Chondrocyte (in vitro differentiated cells): ENCODE measurements at regions not wholly inside any gene's neighbourhood (a gene's known extent, or its start where the extent isn't known, plus 50 kb on each side); places are given as distances from the start of the nearest gene placed in this dataset.
"Not testable (repeated sequence)": the region's sequence is repeated elsewhere in the genome, so short reads cannot be mapped to it uniquely, and the experiment has no call there.

ENCODE experiments used
- DNase-seq: peaks from one replicate; pipeline ENCODE4 v3.0.0; 2021; ENCODE audit warnings: mixed read lengths, low spot score
- H3K27ac Mint-ChIP-seq: one replicate; pipeline ENCODE4 v1.8.0; 2021; ENCODE audit warnings: mild to moderate bottlenecking, moderate library complexity, mixed read lengths; ENCODE audit not compliant: unreplicated experiment
- H3K27me3 Mint-ChIP-seq: 2 replicates; pipeline ENCODE4 v1.8.0; 2021; ENCODE audit warnings: low read depth, mixed read lengths
- H3K36me3 Mint-ChIP-seq: 2 replicates; pipeline ENCODE4 v1.8.0; 2021; ENCODE audit warnings: low read depth, mixed read lengths
- H3K4me1 Mint-ChIP-seq: 2 replicates; pipeline ENCODE4 v1.8.0; 2021; ENCODE audit warnings: low read depth, mild to moderate bottlenecking, mixed read lengths
- H3K4me3 Mint-ChIP-seq: one replicate; pipeline ENCODE4 v1.8.0; 2021; ENCODE audit warnings: mild to moderate bottlenecking, moderate library complexity, mixed read lengths; ENCODE audit not compliant: unreplicated experiment
- H3K9me3 Mint-ChIP-seq: 2 replicates; pipeline ENCODE4 v1.8.0; 2021; ENCODE audit warnings: low read depth, mixed read lengths
- TF ChIP-seq, protein P1 (sequence below): fragments of 200-600 bp; sonication (generic); IDR thresholded peaks from 2 replicates; pipeline ENCODE4 v1.5.0; 2021; ENCODE audit warnings: antibody characterized with exemption, mild to moderate bottlenecking, moderate library complexity

DNA sequence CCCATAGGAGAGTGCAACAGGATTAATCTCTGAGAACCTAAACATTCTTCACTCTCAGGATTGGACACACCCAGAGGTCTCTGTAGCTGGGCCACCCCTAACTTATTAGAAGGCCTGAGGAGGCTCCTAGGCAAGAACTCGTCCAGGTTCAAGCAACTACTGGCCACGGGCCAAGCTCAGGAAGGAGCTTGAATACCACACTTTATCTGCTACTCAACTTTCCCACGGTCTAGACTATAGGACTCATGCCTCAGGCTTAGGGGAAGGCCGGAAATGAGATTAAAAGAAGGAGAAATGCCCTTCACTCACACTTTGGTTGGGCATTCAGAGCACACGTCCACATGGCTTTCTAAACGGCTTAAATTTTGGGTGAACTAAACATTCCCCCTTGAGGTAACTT is 142.8 kb upstream of the PHYHIPL start:
- Mint-ChIP-seq H3K36me3 (no peaks in the 10 kb centered on the region), H3K27me3 (no peaks in the 10 kb centered on the region), H3K4me1 (no peaks in the 10 kb centered on the region), H3K4me3 (no peak overlapping the region), H3K27ac (no peak overlapping the region), H3K9me3 (peaks cover 4% of the 10 kb centered on the region)
- DNase-seq, result no peak
- TF ChIP-seq, protein P1, sequence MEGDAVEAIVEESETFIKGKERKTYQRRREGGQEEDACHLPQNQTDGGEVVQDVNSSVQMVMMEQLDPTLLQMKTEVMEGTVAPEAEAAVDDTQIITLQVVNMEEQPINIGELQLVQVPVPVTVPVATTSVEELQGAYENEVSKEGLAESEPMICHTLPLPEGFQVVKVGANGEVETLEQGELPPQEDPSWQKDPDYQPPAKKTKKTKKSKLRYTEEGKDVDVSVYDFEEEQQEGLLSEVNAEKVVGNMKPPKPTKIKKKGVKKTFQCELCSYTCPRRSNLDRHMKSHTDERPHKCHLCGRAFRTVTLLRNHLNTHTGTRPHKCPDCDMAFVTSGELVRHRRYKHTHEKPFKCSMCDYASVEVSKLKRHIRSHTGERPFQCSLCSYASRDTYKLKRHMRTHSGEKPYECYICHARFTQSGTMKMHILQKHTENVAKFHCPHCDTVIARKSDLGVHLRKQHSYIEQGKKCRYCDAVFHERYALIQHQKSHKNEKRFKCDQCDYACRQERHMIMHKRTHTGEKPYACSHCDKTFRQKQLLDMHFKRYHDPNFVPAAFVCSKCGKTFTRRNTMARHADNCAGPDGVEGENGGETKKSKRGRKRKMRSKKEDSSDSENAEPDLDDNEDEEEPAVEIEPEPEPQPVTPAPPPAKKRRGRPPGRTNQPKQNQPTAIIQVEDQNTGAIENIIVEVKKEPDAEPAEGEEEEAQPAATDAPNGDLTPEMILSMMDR, result no peak

DNA sequence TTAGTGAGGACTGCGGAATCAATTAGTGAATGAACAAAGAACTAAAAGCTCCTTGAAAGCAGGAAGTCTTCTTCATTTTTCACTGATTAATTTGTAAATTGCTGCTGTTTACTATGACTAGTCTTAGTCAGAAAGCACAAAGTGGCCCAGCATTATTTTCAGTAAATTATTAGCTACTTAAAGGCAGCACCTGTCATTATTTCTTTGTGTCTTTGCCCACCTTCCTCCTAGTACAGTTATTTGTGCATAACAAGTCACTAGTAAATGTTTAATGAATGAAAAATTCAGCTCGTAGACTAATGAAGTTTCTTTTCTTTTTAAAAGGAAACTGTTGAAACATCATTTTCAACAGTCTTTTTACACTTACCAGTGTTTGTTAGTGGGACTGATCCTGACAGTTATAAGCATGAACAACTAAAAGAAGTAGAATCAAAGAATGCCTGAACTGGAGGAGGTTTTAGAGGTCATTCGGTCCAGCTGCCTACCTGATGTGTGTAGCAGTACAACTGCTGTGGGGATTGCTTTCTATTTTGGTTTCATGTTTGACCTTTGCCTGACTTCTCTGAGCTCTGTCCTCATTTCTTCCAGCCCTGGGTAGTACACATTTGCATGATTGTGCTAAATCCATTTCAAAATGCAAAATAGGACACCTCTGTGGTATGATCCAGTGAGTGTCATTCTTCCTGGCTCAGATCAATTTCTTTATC is 140.0 kb upstream of the PHYHIPL start:
- H3K36me3 Mint-ChIP-seq, result peaks cover 2% of the 10 kb centered on the region
- no peak overlapping the region for H3K27ac Mint-ChIP-seq
- DNase-seq, result no peak
- H3K9me3 Mint-ChIP-seq, result peaks cover 5% of the 10 kb centered on the region
- no peak overlapping the region for H3K4me3 Mint-ChIP-seq
- H3K27me3 Mint-ChIP-seq, result peaks cover 2% of the 10 kb centered on the region
- TF ChIP-seq, protein P1, result no peak
- no peaks in the 10 kb centered on the region for H3K4me1 Mint-ChIP-seq

DNA sequence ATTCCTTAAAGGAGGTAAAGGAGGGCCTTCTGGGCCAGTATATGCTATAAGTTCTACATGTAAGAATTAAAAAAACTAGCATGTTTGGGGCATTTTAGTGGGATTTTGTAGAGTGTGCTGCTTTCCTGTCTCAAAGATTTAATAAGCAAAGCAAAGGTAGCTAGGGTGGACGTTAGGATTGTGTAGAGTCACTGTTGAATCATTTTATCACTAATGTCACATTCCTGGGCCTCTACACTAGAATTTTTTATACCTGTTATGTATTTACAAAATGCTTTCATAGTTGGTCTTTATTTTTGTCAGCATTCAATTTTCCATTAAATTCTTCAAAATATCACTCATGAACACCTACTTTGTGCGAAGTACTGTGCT is 139.4 kb upstream of the PHYHIPL start:
- Mint-ChIP-seq H3K4me3 (no peak overlapping the region), H3K4me1 (no peaks in the 10 kb centered on the region), H3K9me3 (peaks cover 9% of the 10 kb centered on the region), H3K27me3 (peaks cover 2% of the 10 kb centered on the region), H3K27ac (no peak overlapping the region), H3K36me3 (peaks cover 4% of the 10 kb centered on the region)
- TF ChIP-seq, protein P1, result no peak
- DNase-seq, result no peak

DNA sequence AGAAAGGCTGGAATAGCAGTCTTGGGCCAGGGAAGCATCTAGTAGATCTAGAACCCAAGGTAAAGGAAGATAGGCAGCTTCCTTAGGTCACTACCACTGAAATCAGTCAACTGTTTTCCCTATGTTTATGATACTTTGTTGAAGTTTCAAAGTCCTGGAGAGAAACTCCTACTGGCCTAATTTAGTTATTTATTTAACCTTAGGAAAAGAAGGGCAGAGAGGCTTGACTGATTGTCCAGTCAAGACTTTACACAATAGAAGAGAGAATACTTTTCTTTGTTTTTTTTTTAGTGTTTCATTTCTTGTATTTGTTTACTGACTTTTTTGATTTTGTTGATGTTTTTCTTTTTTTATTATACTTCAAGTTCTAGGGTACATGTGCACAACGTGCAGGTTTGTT is 138.9 kb upstream of the PHYHIPL start:
- H3K27ac Mint-ChIP-seq, result no peak overlapping the region
- no peaks in the 10 kb centered on the region for H3K4me1 Mint-ChIP-seq
- peaks cover 4% of the 10 kb centered on the region for H3K36me3 Mint-ChIP-seq
- H3K4me3 Mint-ChIP-seq, result no peak overlapping the region
- H3K9me3 Mint-ChIP-seq, result peaks cover 9% of the 10 kb centered on the region
- peaks cover 2% of the 10 kb centered on the region for H3K27me3 Mint-ChIP-seq
- TF ChIP-seq, protein P1, result no peak
- no peak for DNase-seq

DNA sequence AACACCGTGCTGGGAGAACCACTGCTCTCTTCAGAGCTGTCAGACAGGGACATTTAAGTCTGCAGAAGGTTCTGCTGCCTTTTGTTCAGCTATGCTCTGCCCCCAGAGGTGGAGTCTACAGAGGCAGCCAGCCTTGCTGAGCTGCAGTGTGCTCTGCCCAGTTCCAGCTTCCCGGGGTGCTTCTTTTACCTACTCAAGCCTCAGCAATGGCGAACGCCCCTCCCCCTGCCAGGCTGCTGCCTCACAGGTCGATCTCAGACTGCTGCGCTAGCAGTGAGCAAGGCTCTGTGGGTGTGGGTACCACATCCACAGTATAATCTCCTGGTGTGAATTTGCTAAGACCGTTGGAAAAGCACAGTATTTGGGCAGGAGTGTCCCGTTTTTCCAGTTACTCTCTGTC is 133.1 kb upstream of the PHYHIPL start:
- H3K9me3 Mint-ChIP-seq, H3K4me1 Mint-ChIP-seq, H3K36me3 Mint-ChIP-seq, H3K4me3 Mint-ChIP-seq, H3K27ac Mint-ChIP-seq, H3K27me3 Mint-ChIP-seq, DNase-seq: not testable (repeated sequence)

DNA sequence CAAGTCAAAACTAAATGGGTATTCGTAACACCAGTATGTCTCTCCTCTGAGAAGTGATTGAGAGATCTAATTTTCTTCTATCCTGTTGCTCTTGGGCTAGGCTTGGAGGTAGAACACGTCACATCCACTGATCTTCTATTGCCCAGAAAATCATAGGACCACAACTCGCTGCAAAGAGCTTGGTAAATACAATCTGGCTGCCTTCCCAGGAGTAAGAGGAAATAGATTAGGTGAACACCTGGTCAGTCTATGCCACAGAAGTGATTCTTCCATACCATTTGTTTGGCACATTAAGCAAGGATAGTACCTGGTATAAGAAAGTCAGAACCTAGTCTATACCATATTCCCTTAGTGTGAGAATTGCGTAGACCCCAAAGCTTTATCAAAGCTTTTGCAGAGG is 129.3 kb upstream of the PHYHIPL start:
- Mint-ChIP-seq H3K36me3 (no peaks in the 10 kb centered on the region), H3K4me1 (peaks cover 7% of the 10 kb centered on the region), H3K9me3 (peaks cover 9% of the 10 kb centered on the region), H3K27me3 (peaks cover 2% of the 10 kb centered on the region), H3K4me3 (no peak overlapping the region), H3K27ac (no peak overlapping the region)
- no peak for DNase-seq
- TF ChIP-seq, protein P1, result no peak
